Activated CD8-positive, alpha-beta memory T cell treated with anti-CD3 and anti-CD28 coated beads, Interleukin-2, amount 50 U/mL, for 1 hour (primary cell): ENCODE measurements at regions not wholly inside any gene's neighbourhood (a gene's known extent, or its start where the extent isn't known, plus 50 kb on each side); places are given as distances from the start of the nearest gene placed in this dataset.
"Not testable (repeated sequence)": the region's sequence is repeated elsewhere in the genome, so short reads cannot be mapped to it uniquely, and the experiment has no call there.

Experiments used
- DNase-seq: peaks from one replicate; pipeline ENCODE4 v3.0.0-alpha.2; 2020; ENCODE audit errors: extremely low read depth

DNA sequence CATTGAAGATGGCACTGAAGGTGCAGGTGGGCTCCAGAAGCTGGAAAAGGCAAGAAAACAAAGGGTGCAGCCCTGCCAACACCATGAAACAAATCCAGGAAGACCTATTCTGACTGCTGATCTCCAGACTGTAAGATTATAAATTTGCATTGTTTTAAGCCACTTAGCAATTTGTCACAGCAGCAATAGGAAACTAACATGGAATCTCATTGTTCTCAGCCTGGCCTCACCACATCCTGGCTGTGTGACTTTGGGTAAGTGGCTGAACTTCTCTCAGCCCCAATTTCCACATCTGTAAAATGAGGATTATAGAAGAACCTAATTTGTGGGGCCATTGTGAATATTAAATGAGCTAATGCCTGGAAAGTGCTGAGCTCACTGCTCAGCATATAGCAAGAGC lies 160.4 kb upstream of the MAFB start:
- DNase-seq, result no peak

- no peak for DNase-seq
These were observed 162.0 kb upstream of the MAFB start for GRCh38 chr20:40851051-40851450.

DNA sequence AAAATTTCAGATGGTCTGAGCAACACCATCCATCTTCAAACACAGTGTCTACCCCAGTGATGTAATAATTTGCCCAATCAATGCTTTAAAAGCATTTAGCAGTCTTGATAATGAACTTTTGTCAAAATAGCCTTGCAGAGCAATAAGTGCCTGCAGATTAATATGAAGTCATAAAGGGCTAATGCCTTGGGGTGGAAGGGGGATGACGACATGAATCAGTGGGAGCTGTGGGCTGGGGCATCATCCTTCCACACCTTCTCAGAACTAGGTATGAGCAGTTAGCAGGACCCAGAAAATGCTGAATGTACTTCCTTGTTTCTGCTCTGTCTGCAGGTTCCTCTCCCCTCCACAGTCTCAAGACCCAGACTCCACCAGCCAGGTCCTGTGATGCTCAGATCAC lies 166.2 kb upstream of the MAFB start:
- DNase-seq, result no peak

DNA sequence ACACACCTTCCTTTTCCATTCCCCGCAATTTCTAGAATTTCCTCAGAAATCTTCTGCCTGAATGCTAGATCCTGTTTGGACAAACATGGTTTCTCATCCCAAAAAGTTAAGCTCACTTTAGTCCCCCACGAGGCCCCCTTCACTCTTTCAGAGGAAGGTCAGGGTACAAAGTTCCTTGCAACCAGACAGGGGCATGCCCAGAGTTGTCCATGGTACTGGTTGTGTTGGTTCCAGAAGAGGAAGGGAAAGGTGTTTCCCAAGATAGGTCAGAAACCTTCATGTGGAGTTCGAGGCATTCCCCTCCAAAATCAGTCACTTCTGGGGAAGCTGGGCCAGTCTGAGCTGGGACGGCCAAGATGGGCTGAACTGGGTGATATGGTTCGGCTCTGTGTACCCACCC lies 167.6 kb upstream of the MAFB start:
- DNase-seq, result no peak

DNA sequence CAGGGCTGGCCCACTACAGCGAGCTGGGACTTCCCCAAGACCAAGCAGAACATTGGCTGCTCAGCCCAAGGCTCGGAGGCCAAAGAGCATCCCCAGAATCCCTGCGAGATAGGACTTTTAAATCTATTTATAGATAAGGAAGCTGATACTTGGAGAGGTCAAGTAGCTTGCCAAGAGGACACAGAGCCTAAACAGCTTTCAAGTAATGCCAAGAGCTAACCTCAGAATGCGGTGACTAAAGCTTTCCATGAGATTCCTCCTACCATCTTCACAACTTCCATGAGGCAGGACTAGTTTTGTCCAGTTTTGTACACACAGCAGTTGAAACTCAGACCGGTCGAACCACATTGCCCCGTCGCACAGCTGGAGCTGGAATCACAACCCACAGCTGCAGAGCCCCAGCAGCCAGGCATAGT lies 168.1 kb upstream of the TOP1 start:
- DNase-seq, result no peak

GRCh38 chr20:40861427-40862008 lies 167.1 kb upstream of the TOP1 start:
- DNase-seq, result no peak

GRCh38 chr20:40863355-40863919 lies 165.2 kb upstream of the TOP1 start:
- no peak for DNase-seq

DNA sequence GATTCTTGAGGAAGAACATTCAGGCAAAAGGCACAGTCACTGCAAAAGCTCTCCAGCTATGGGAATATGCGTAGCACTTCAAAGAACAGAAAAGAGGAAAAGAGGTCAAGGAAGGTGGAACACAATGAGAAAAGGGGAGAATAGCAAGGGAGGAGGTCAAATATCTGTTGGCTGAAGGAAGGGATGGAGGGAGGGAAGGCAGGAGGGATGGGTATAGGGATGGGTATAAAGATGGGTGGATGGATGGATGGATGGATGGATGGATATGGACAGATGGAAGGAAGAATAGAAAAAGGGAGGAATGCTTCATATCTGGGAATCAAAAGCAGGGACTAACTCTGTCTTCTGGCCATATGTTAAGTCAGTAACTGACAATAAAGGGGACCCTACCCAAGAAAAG lies 164.2 kb upstream of the TOP1 start:
- DNase-seq, result no peak

GRCh38 chr20:40865095-40865494 lies 163.5 kb upstream of the TOP1 start:
- no peak for DNase-seq

- DNase-seq, result no peak
These were observed 162.6 kb upstream of the TOP1 start for GRCh38 chr20:40866056-40866455.

DNA sequence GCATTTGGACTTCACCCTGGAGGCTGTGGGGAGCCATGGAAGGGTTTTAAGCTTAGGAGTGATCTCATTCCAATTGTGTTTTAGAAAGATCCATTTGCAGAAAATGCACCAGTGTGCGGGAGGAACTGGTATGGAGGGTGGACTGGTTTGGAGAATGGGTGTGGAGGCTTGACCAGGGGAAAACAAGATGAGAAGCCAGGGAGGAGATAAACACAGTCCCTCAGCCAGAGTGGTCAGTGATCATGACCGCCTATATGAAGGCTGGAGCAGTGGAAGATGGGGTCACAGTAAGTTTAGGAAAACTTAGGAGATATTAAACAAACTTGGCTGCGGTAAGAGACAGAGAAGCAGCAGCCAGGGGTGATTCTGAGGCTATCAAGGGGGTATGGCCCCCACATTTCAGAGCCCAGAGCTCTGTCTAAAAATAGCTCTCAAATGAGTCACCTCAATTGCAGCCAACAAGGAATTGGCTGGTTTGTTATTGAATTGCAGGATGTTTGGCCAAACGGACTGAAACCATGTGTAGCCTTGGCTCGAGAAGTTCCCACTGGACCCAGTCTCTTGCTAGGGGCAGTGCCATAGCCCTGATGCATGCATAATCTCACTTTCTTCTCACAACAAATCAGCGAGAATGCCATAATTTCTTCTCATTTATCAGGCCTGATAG lies 159.9 kb upstream of the TOP1 start:
- DNase-seq, result no peak

DNA sequence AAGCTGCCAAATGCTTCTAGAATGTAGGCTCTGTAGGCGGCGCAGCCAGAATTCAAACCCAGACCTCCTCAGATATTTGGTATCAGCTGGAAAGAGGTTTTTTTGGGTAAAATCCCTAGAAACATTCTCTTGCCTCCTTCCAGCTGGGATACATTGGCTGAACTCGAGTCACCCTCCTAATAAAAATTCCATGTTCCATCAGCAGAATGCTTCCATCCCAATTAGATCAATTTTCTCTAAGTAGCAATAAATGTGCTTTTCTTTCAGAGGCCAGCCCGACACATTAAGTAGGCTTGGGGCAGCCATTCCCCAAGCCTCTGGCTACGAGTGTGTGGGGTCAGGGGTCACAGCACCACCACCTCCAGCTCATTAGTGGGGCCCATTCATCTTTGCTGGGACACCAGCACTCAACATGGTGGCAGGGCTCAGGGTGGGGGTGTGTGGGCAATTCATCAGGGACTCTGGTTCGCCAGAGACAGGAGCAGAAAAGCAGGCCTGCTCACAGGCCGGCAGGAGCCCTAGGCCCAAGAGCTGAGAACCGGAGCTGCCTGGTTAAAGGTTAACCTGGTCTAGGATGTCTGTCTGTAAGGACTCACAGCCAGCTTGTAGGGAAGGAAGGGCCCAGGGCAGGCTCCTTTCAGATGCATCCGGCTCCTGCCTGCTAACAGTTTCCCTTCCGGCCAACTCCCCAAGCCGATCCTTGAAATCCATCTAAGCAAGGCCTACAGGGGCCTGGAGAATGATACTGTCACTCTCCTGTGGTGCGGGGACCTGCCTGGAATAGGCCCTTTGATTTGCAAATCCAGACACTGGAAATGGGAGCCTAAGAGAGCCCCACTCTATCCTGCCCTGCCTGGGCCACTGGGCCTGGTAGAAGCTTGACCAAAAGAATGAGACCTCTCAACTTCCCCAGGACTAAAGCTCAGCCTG lies 159.1 kb upstream of the TOP1 start:
- no peak for DNase-seq

GRCh38 chr20:40875116-40876085 lies 153.2 kb upstream of the TOP1 start:
- DNase-seq, result no peak

DNA sequence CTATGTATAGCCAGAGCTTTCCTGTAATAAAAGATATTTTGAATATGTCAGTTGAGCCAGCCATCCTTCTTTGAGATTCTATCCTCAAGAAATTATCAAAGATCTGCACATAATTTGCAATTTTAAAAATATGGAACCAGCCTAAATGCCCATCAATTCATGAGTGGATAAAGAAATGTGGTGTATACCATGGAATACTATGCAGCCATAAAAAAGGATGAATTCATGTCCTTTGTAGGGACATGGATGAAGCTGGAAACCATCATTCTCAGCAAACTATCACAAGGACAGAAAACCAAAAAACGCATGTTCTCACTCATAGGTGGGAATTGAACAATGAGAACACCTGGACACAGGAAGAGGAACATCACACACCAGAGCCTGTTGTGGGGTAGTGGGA lies 150.5 kb upstream of the TOP1 start:
- DNase-seq, result not testable (repeated sequence)

DNA sequence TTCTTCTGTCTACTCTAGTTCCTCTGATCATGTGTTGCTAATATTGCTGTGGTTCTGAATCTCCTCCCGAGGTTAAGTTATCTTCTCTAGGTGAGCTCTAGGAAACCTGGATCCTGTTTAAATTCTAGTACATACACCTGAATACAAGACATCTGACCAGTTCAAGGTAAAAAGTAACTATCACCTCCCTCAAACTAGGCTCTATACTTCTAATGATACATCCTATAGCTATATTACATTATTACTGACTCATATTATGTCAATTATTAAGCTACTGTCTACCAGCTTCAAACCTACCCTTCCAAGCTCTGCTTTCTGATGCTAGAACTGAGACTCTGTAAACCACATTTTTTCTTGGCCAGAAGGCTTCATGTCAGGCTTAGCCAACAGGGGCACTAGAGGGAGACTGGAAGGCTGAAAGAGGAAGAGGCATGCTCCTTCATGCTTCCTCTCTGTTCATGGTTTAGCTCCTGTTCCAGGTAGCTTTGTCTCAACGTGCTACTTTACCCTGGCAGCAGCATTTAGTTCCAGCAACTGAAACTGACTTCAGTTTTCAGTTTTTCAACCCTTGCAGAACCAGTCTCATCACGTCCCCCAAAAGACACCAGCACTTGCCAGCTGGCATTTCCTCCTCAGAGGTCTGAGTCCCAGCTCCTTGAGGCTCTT lies 148.4 kb upstream of the TOP1 start:
- no peak for DNase-seq

DNA sequence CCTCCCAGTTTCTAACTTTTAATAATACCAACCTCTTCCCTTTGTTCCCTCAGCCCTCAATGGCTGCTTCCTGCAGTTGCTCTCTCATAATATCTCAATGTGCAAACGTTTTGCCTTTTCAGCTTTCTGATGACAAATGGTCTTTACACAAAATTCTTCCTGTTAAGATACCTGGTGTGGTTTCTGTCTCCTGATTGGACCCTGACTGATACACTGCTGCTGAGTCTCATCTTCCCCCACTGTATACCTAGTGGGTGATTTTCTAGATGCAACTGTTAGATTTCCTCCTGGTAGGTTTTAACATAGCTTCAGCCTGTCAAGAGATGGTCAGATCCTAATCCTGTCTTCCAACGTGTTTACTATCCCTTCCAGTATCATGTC lies 147.9 kb upstream of the TOP1 start:
- DNase-seq, result no peak

DNA sequence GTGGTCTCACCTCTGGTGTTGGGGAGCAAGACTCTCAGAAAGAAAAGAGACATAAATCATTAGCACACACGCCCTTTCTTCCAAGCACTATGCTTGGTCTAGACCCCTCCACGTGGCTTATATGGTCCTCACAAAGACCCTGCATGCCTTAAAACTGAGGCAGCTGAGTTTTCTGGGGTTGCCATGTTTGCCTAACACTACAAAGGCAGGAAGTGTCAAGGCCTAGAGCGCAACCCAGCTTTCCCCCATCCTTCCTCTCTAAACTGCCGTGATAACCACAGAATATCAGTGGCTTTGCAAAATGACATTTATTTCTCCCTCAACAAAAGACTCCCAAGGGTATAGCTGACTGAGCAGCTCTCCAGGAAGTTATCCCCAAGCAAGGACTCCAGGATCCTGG lies 146.5 kb upstream of the TOP1 start:
- no peak for DNase-seq

DNA sequence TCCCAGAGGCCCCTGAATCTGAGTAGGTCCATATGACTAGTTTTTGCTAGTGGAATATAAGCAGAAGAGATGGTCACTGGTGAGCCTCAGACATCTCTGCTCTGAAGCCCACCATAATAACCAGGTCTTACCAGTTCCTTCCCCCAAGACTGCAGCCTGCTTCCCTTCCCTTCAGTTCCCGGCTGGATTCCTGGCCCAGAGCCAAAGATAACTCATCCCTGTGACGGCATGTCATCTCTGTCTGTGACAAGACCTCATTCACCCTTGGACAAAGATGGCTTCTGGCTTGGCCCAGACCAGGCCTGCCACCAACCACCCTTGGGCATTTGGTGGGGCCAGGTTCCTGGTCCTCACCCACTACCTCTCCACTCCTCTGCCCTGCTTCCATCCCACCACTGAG lies 145.5 kb upstream of the TOP1 start:
- no peak for DNase-seq

- no peak for DNase-seq
These were observed 141.5 kb upstream of the TOP1 start for GRCh38 chr20:40887105-40887504.

- DNase-seq, result not testable (repeated sequence)
These were observed 139.4 kb upstream of the TOP1 start for GRCh38 chr20:40889266-40889665.

- no peak for DNase-seq
These were observed 138.4 kb upstream of the TOP1 start for GRCh38 chr20:40890181-40890580.
